ENCODE measurements at regions not wholly inside any gene's neighbourhood (a gene's known extent, or its start where the extent isn't known, plus 50 kb on each side); places are given as distances from the start of the nearest gene placed in this dataset.

DNA sequence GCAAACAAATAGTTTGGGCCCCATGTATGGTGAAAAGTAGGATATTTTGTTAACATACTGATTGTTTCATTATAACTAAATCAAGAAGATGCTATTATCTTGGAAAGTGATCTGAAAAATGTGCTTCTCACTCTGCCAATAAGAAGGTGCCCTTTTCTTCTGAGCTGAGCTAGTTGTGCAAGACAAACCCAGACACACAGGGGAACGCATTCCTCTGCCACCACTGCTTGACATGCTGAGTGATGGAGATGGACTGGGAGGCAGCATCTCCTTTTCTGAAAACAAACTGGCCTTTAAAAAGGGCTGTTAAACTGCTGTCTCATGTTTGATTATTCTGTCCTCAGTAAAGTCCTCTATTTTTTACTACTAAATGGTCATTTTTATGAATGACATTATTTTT, 1989.9 kb upstream of the CELF4 start:
- DNase-seq (peak in 3 of 5 donors; percentile 12 to 34 (median 27)), FAIRE-seq (no peak)
- Histone ChIP-seq H3K4me3 (ENCODE audit: low read length in 3 of 3) (no peak overlapping the region), H3K27me3 (ENCODE audit: control insufficient read depth, insufficient read depth, low read length) (no peaks in the 10 kb centered on the region), H3K36me3 (ENCODE audit: control insufficient read depth in 2 of 3, insufficient read depth in 3 of 3, low read length in 3 of 3) (no peaks in the 10 kb centered on the region), H3K4me1 (ENCODE audit: control insufficient read depth in 2 of 3, insufficient read depth in 2 of 3, low read depth in 1 of 3, low read length in 3 of 3) (no peaks in the 10 kb centered on the region), H3K9me3 (ENCODE audit: control insufficient read depth in 2 of 3, insufficient read depth in 1 of 3, low read length in 3 of 3) (peaks cover 0 to 1% (median 0%) of the 10 kb centered on the region in 3 donors), H3K27ac (ENCODE audit: low read depth in 2 of 2, low read length in 2 of 2) (no peak overlapping the region), H3K9ac (ENCODE audit: low read length in 3 of 3) (no peak overlapping the region)
- TF ChIP-seq CTCF (IDR thresholded peaks at IDR 0.05; ENCODE audit: borderline replicate concordance, extremely low read depth, insufficient read depth): no peak
- intact Hi-C loops (cut with DNase I): no loop called here

- DNase-seq (no peak), FAIRE-seq (no peak)
- Histone ChIP-seq H3K4me1 (ENCODE audit: control insufficient read depth in 2 of 3, insufficient read depth in 2 of 3, low read depth in 1 of 3, low read length in 3 of 3) (no peaks in the 10 kb centered on the region), H3K27ac (ENCODE audit: low read depth in 2 of 2, low read length in 2 of 2) (no peak overlapping the region), H3K4me3 (ENCODE audit: low read length in 3 of 3) (no peak overlapping the region), H3K9me3 (ENCODE audit: control insufficient read depth in 2 of 3, insufficient read depth in 1 of 3, low read length in 3 of 3) (peaks cover 0 to 1% (median 0%) of the 10 kb centered on the region in 3 donors), H3K36me3 (ENCODE audit: control insufficient read depth in 2 of 3, insufficient read depth in 3 of 3, low read length in 3 of 3) (no peaks in the 10 kb centered on the region), H3K9ac (ENCODE audit: low read length in 3 of 3) (no peak overlapping the region), H3K27me3 (ENCODE audit: control insufficient read depth, insufficient read depth, low read length) (no peaks in the 10 kb centered on the region)
- intact Hi-C loops (cut with DNase I): no loop called here
- TF ChIP-seq CTCF (IDR thresholded peaks at IDR 0.05; ENCODE audit: borderline replicate concordance, extremely low read depth, insufficient read depth): no peak
Observed at GRCh38 chr18:39550701-39551100, 1985.1 kb upstream of the CELF4 start.

DNA sequence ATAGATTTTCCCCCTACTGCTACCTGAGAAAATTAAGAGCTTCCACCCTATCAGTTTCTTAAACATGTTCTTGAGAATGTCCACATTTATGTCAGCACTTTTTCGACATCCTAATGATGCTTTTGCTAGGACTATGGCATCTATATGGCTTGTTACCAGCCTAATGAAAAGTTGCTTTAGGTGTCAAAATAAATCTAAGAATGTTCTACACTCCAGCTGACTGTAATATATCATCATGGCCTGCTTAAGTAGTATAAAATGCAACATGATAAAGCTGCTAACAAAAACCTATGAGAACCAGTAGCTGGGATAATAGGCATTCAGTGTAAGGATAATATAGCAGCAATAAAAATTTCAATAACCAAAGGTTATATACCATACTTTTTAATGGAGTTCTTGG, 1983.5 kb upstream of the CELF4 start:
- intact Hi-C loops (cut with DNase I): no loop called here
- FAIRE-seq: no peak

More for the DNA sequence above, 1983.5 kb upstream of the CELF4 start:
- no peak for TF ChIP-seq CTCF (IDR thresholded peaks at IDR 0.05; ENCODE audit: borderline replicate concordance, extremely low read depth, insufficient read depth)
- Histone ChIP-seq H3K27ac (ENCODE audit: low read depth in 2 of 2, low read length in 2 of 2) (no peak overlapping the region), H3K36me3 (ENCODE audit: control insufficient read depth in 2 of 3, insufficient read depth in 3 of 3, low read length in 3 of 3) (no peaks in the 10 kb centered on the region), H3K9ac (ENCODE audit: low read length in 3 of 3) (no peak overlapping the region), H3K27me3 (ENCODE audit: control insufficient read depth, insufficient read depth, low read length) (no peaks in the 10 kb centered on the region), H3K4me3 (ENCODE audit: low read length in 3 of 3) (no peak overlapping the region), H3K4me1 (ENCODE audit: control insufficient read depth in 2 of 3, insufficient read depth in 2 of 3, low read depth in 1 of 3, low read length in 3 of 3) (no peaks in the 10 kb centered on the region), H3K9me3 (ENCODE audit: control insufficient read depth in 2 of 3, insufficient read depth in 1 of 3, low read length in 3 of 3) (peaks cover 0 to 1% (median 0%) of the 10 kb centered on the region in 3 donors)
- peak in 1 of 5 donors; percentile 20 for DNase-seq
